ENCODE measurements at regions not wholly inside any gene's neighbourhood (a gene's known extent, or its start where the extent isn't known, plus 50 kb on each side); places are given as distances from the start of the nearest gene placed in this dataset.

DNA sequence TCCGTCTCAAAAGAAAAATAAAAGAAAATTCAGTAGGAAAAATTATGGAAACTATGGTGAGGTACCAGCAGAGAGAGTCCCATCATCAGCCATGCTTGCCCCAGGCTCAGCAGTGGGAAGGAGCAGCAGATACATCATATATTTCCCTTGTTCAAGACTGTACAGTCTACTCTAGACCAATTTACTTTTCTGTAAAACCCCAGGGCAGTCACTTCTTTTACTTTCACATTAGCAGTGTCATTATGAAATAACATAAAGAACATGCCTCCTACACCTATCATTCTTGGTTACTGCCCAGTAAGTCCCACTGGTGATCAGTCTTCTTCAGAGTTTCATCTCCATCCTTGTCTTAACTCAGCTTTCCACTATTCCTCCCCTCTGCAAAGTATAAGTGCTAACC is 1145.0 kb downstream of the MAT2B start:
- DNase-seq = no peak

DNA sequence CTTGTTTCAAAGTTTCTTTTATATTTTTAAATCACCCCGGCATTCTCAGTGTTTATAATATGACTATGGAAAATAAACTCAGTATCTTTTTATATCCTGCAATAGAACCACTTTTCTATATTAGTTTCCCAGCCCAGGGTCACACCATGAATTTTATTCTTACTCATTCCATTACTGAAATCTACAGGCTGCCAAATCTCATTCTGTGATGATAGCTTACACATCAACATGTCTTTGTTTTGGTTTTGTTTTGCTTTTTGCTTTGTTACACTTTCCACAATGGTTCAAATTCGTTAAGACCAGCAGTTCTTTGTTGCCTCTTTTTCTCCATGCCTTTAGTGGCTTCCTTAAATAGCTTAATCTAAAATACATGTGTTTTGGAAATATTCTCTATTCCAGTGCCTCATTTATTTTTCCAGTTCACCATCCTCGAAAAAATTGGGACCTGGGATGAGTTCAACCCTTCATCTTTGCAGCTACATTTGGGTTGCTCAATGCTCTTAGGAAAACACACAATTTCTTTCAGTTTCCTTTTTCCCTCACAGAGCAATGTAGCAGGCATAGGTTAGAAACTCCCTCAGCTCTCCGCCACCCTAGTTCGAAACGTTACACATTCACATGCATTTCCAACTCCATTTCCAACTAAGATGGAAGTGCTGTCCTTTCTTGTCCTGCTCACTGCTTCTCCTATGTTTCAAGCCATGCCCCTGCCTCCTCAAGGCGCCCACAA is 1146.3 kb downstream of the MAT2B start:
- DNase-seq = no peak

DNA sequence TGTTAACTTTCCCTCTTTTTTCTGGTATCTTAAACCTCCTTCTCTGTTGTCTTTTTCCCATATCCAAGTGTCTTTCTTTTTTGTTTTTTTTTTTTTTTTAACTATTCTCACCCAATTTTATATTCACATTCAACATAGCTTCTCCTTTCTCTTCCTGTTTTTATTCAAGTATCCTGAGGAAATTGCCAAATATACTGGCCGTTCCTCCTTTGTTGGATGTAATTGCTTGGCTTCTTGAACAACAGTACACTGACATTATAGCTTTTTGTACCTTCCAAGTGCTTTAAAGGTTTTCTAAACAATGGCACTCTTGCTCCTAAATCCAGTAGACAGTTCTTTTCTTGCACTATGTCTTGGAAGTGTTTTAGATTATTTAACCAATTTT is 1146.8 kb downstream of the MAT2B start:
- no peak for DNase-seq

DNA sequence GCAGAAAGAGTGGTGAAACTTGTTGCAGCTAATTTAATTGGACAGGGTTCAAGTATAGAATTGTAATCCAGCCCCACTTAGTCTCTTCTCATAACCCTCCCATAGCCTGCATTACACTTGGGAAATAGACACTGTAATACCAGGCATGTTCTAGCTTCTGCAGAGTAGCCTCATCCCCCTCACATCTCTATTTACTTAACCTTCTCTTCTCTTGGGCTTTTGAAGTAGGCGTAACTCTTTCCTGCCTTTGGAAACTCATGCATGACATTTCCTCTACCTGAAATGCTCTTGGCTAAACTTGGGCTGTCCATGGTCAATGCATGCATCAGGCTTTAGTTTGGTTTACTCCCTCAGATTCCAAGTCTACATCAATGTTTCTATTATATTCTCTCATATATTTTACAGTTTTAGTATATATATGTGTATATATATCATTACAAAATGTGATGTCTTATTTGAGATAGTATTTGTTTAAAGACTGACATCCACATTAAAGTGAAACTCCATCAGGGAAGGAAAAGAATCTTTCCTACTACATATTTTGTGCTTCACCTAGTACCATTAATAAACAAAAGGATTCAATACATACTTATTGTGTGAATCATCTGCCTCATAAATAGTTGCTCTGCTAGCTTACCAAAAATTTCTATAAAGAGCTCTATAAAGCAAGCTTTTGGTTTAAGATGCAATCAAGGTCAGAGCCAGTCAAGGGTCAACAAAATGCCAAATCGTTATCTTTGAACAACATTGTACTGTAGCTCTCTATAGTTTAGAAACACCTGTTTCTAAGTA is 1158.0 kb downstream of the MAT2B start:
- DNase-seq = no peak

DNA sequence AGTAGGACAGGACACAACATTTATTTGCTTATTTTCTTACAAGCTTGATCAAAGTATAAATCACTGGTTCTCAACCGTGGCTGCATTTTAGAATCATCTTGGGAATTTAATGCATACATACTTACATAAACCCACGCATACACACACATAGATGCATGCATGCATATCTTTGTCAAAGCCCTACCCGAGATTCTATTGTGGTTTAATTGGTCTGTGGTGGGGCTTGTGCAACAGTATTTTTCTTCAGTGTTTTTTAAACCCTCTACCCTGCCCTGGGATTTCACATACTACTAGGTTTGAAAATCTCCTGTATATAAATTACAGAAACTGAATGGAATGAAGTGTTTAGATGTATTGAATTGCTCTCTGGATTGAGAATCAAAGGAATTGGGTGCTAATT is 1166.2 kb downstream of the MAT2B start:
- no peak for DNase-seq

DNA sequence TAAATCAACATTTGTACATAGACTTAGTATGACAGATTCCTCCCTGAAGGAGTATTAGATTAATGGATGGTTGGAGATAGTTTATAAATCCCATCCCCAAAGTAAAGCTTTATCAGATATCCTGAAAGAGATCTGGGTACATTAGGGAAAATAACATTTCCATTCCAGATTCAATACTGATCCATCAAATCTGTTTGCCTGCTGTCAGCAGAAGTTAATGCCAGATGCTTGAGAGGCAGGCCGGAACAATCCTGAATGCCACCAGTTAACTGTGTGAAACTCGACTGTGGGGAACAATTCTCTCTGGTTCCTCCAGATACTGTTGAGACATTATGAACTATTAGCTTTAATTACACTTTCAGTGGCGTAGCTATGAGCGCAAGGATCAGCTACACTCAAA is 1166.8 kb downstream of the MAT2B start:
- DNase-seq = no peak

DNA sequence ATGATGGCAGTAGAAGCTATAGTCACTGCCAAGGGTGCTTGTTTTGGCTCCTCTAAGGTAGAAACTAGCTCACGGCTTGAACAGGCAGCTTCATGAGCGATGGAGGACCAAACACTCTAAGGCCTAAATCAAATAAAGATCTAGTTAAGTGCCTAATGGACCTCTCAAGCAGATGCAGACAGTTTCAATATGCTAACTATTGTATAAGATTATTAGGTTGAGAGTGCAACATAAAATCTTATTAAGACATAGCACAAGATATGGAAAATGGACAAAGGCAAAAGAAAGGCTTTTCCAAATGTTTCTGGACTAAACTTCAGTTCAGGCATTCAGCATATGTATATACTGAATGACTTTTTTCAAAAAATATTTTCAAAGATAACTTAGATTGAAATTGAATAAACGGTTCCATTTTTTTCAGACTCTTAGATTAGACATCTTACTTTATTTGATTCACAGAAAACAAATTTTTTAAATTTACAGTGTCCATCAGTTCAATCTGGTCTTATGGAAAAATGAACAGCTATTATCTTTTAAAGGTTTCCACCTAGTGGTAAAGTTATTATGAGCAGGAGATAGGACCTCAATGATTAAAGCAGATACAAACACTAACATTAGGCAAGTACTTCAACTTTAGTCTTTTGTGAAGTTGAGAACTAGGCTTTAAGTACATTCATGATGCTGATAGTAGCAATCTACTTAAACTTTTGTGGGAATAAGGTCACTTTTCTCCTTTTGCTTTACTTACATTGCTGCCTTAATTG is 1167.7 kb downstream of the MAT2B start:
- DNase-seq = no peak

DNA sequence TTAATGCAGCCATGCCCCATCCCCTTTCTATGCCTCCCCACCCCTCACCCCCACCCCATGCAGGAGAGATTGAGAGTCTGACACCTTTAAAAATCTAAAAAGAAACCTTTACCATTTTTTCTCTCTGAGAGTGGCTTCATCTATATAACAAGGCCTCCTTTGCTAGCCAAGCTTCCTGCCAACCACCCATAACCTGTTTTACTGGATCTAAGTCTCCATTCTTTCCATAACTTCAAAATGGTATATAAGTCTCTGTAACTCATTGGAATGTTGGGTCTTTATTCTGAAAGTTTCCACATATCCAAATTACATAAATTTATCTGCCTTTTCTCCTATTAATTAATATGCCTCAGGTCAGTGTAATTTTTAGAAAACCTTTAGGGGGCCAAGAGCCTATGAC is 1174.0 kb downstream of the MAT2B start:
- DNase-seq = no peak

DNA sequence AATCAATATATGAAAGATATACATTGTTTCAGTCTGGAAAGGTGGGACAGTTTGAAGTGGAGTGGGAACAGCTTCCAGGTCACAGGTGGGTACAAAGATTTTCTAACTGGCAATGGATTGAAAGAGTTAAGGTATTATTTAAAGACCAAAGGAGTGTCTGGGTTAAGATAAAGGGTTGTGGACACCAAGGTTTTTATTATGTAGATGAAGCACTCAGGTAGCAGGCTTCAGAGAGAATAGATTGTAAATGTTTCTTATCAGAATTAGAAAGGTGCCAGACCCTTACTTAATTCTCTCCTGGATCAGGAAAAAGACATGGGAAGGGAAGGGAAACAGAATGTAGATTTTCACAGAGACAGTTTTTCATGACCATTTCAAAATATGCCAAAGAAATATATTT is 1174.8 kb downstream of the MAT2B start:
- DNase-seq = no peak

DNA sequence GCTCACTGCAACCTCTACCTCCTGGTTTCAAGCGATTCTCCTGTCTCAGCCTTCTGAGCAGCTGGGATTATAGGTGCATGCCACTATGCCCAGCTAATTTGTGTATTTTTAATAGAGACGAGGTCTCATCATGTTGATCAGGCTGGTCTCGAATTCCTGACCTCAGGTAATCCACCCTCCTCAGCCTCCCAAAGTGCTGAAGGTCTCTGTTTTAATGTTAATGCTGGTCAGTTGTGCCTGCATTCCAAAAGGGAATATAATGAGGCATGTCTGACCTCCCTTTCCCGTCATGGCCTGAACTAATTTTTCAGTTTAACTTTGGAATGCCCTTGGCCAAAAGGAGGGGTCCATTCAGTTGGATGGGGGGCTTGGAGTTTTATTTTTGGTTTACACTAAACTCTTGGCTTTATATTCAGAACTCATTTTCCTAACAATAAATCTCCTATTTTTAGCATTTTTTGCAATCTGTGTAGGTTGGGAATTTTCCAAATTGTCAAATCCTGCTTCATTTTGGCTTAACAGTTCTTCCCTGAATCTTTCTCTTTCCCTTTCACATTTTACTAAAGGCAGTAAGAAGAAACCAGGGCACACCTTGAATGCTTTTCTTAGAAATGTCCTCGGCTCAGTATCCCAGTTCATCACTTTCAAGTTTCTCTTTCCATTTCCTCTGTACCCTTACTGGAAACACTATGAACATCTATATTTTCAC is 1175.5 kb downstream of the MAT2B start:
- DNase-seq = no peak

DNA sequence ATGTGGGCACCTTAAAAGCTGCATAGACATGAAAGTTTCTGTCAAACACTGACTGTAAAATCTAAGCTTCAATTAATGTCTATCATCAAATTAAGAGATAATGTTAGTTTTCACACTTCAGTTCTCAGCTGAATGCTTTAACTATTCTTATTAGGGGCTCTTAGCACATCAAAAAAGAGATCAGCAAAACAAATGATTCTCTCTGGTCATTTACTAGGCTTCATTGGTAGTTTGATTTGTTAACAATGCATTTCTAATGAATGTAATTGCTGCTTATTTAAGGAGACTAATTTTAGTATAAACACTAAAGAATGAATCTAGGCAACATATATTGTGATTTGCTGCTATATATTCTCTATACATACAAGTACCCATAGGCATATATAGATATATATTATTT is 1182.0 kb downstream of the MAT2B start:
- DNase-seq = no peak

DNA sequence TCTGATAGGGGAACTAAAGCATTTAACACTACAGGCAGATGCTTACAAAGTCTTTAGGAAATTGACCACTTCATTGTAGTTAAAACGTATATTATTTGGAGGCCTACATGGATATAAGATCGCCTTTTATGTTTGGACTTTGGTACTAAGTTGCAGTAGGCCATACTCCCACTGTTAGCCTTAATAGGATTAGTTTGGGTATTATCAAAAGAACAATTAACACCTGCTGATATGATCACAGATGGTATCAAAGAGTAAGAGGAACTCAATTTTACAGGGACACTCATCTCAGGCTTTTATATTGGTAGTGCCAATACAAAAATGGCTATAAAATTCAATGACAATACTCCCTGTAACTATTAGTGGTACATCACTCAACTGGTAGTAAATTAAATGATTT is 1183.0 kb downstream of the MAT2B start:
- no peak for DNase-seq

DNA sequence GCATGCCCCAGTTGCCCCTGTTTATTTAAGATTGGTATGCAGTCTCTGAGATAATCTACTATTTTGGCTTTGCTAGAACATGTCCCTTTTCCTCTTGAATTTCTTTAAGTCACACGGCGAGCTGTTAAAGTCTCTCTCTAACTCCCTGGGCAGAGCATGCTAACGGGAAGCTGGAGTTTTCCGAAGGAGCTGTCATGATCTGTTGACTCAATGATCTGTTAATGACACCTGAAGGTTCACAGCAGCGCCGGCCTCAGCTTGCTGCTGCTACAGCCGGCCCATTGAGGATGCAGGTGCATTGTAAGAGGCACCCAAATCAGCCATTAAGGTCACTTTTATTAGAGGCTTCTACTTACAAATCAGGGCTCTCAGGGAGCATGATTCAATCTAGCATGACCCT is 1203.4 kb downstream of the MAT2B start:
- no peak for DNase-seq

DNA sequence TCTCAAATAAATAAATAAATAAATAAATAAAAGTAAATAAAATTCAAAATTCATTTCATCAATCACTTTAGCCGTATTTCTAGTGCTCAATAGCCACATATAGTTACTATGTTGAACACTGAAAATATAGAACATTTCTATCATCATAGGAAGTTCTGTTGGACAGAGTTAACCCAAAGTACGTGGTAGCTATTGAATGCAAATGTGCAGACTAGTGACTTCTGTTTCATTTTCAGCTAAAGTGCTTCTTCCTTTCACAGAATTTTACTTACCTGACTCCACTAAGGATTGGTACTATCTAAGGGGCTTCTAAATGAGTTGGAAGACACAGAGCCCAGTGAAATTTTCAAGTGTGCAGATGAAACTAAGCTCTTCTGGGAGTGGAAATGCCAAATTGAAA is 1208.3 kb downstream of the MAT2B start:
- no peak for DNase-seq

DNA sequence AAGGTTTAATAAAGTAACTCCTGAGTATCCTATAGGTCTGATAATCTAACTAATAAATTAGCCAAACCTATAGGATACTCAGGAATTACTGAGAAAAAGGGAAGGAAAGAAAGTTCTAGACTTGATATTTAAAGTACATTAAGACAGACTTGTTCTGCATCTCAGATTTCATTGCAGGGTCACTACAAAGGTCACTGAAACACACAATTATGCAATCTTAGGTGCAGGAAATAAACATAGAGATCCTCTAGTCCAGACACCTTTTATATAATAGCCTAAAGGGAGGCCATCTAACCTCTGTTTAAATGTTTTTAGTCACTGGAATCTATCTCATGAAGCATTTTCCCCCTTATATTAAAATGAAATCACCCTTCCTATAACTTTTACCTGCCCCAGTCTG is 1215.7 kb downstream of the MAT2B start:
- DNase-seq = no peak

DNA sequence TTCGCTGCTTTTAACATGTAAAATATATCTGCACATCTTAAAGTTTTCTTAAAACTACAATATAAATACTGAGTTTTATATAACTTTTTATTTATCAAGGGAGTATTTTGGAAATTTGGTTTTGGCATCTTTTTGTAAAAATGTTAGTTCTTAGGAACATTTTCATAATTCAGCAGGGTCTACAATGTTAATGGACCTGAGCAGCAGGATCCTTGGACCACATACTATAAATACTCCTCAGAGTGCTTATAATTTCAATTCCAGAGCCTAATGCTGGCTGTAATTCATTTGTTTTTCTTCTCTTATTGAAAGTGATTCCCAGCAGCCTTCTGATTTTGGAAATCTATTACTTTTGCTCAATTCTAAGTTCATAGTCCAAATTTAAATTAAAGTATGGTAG is 1216.2 kb downstream of the MAT2B start:
- no peak for DNase-seq

DNA sequence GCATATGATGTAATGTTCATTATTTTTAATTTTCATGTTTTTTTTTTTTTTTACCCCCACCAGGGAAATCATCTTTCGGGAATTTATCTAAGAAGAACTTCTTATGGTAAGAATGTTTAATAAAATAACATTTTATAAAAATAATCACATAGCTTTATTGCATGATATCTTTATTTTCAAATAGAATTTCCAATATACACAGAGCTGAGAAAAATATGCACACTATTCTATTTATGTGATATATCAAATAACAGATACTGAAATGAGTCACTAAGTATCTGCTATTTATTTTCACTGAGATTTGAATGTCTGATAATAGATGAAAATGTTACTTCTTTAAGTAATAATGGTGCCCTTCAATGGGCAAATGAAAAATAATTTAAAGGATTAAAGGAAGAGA is 1217.3 kb downstream of the MAT2B start:
- no peak for DNase-seq

DNA sequence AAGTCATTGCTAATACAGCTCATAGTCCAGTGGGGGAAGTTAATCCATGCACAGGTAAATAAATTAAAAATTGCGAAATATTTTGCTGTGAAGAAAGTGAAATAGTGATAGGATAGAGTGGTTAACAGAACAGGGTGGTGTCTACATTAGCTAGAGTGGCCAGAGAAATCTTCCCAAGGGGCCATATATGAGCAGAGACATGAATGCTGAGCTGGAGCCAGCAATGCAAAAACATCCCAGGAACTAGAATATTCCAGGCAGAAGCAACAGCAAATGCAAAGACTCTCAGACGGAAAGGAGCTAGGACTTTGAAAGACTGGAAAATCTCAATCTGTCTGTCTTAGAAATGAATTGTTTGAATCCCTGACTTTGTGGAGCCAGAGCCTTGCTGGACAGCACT is 1221.6 kb downstream of the MAT2B start:
- DNase-seq = no peak

DNA sequence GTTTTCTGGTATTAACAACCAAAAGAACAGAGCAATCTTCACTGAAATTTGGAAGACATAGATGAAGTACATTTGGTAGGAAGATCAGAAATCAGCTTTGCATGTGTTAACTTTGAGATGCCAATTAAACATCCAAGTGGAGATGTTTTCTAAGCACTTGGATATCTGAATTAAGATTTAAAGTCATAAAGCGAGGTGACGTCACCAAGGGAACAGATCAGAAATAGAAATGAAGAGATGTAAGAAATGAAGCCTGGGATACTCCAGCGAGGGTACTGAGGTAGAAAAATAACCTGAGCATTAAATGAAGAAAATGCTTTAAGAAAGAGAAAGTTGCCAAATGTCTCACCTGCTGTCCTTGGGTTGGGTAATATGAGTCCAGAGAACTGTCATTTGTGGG is 1223.3 kb downstream of the MAT2B start:
- DNase-seq = no peak

DNA sequence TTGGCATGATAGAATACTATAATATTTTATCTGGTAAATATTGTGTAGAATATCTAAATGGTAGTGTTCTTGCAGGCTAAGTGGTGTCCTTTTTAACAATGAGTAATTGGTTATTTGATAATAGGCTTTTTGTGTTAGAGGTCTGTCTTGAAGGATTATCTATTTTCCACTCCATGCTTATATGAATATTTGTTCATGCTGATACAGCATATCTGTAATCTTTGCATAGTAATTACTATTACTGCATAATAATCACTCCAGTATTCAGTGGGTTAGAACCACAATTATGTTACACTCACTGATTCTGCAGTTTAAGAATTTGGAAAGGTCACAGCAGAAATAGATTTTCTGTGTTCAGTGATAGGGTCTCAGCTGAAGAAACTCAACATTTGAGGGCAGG is 1229.9 kb downstream of the MAT2B start:
- no peak for DNase-seq

DNA sequence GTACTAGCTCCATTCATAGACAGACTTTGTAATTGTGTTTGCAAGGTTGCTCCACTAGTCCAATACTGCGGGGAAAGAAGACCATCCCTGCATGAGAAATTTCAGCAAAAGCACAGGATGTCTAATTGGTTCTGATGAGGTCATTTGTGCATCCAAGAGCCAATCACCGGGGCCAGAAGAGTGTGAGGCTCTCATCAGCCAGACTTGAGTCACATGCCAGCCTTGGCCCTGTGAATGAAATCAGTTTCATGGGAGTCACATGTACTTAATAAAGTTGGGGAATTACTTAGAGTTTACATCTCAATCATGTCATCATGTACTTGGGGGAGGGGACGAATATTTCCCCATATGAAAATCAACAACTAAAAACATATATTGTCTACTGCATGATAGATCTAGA is 1236.0 kb downstream of the MAT2B start:
- no peak for DNase-seq

DNA sequence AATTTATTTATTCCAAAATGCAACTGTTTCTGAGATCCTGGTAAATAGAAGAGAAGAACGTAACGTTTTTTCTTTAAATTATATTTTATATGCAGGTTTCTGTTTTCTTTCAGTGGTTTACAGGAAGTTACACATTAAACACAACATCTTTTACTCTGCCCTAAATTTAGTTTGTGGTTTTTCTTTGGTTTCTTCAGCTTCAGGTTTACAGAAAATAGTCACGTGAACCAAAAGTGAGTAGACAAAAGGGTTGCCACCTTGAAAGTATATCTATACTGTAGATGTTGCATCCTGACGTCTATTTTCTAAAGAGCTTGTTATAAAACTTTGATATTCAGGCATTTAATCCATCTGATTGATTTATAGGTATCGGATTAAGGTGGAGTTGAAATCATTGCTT is 1236.6 kb downstream of the MAT2B start:
- DNase-seq = no peak

DNA sequence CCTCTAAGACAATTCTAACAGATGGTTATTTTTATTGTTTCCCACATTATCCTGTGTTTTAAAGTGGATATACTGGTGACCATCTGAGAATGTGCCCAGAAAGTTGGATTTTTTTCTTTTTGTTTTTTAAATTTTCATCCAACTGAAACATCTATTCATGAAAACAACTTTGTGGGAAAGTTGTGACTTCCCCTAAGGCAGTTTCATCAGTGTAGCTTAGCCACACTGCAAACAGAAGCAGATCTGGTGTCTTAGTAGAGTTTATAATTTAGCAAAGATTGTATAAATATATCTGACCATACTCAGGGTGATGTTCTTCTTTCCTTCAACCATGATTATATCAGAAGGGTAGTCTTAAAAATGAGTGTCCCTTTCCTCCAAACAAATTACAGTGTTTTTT is 1241.3 kb downstream of the MAT2B start:
- DNase-seq = no peak
